ENCODE measurements at regions not wholly inside any gene's neighbourhood (a gene's known extent, or its start where the extent isn't known, plus 50 kb on each side); places are given as distances from the start of the nearest gene placed in this dataset.

DNA sequence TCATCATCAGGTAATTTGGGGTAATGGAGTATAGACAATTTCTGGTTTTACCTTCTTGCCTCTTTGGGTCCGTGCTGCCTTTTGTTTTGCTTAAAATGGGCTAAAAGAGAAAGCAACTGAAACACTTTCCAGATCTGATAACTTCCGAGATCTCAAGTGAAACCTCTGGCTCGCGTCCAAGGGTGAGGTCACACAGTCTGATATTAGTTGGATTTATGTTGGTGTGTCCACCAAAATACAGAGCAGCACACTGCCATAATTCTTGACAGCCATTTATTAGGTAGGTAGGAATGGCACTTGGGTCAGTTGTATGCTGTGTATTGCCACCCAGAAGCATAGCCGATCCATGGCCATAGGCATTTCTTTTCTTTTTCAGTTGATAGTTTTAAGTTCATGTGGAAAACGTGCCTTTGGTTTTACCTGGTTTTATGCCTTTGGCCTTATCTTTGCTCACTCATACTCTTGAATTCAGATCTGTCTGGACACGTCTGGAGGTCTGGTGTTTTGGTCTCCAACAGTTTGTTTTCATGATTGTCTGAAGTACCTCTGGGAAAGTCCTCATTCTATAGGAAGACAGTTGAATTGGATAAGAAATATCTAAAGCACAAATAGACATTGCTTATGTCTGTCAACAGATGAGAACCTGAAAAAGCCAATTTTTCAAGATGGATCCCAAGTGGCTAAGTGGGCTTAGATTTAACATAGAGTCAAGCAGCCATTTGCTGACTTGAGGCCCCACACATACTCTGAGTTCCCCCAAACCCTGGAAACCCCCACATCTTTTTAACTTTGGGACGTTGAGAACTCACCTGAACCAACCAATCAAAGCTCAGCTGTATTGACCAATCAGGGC, 320.8 kb downstream of the SOX4 start:
- TF ChIP-seq, protein P1, sequence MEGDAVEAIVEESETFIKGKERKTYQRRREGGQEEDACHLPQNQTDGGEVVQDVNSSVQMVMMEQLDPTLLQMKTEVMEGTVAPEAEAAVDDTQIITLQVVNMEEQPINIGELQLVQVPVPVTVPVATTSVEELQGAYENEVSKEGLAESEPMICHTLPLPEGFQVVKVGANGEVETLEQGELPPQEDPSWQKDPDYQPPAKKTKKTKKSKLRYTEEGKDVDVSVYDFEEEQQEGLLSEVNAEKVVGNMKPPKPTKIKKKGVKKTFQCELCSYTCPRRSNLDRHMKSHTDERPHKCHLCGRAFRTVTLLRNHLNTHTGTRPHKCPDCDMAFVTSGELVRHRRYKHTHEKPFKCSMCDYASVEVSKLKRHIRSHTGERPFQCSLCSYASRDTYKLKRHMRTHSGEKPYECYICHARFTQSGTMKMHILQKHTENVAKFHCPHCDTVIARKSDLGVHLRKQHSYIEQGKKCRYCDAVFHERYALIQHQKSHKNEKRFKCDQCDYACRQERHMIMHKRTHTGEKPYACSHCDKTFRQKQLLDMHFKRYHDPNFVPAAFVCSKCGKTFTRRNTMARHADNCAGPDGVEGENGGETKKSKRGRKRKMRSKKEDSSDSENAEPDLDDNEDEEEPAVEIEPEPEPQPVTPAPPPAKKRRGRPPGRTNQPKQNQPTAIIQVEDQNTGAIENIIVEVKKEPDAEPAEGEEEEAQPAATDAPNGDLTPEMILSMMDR (IDR thresholded peaks at IDR 0.05), result no peak
- DNase-seq (ENCODE audit: low spot score), result peak; percentile 85
- ATAC-seq (ENCODE audit: low FRiP score), result no peak

DNA sequence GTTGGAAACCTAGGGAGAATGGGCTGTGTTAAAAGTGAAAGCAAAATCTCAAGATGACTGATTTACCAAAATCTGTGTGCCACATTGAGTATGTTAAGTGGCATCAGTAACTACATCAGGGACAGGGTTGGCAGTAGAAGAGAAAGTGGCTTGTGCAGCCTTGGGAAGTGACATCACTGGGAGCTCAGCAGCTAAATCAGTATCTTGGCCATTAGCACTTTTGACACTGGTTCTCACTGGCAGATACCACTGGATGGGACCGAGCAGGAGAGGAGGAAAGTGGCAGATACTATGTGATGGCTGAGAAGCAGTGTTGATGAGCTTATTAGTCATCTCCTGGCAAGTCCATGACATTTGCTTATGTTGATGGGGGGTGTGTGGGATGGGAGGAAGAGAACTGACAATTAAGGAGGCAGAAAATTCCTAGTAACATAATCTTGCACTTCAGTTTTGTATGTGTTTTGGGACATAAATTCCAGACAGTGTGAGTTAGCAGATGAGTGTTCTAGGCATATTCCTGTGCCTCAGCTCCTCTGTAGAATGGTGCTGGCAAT, 322.2 kb downstream of the SOX4 start:
- TF ChIP-seq, protein P1 (IDR thresholded peaks at IDR 0.05), result no peak
- peak; percentile 35 for ATAC-seq (ENCODE audit: low FRiP score)
- no peak for DNase-seq (ENCODE audit: low spot score)

DNA sequence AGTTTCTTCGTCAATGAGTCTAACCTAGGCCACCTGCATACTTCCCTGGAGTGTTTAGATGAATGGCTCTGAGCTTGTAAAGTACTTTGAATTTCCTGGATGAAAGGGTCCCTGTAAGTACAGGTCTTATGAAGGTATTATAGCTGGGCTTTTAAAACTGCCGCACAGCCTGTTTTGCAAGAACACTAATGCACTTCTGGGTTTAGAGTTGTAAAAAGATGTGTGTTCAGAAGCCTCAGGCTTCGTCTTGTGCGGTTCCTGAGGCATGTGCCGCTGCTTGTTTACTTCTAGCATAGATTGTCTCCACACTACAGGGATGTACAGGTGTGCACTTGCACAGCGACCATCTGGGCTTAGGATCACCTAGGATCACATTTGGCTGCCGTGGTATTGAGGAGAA, 324.5 kb downstream of the SOX4 start:
- ATAC-seq (ENCODE audit: low FRiP score) (no peak), DNase-seq (ENCODE audit: low spot score) (no peak)
- TF ChIP-seq, protein P1 (IDR thresholded peaks at IDR 0.05), result no peak

DNA sequence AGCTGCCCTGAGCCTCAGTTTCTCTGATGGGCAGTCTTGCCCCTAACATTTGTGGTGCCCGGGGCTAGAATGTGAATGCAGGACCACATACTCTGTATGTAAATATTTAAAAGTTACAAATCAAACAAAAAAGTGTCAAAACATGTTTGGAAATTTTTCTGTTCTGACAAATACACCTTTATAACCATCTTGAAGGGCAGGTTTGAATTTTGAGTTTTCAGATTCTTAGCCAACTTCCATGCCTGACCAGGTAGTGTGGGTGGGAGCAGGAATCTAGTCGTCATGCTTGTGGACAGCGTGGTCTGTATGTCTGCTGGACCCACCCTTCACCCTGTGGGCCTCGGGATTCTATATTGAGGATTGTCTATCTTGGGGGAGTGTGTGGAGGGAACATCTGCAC, 325.1 kb downstream of the SOX4 start:
- TF ChIP-seq, protein P1 (IDR thresholded peaks at IDR 0.05), result no peak
- DNase-seq (ENCODE audit: low spot score) (no peak), ATAC-seq (ENCODE audit: low FRiP score) (no peak)

DNA sequence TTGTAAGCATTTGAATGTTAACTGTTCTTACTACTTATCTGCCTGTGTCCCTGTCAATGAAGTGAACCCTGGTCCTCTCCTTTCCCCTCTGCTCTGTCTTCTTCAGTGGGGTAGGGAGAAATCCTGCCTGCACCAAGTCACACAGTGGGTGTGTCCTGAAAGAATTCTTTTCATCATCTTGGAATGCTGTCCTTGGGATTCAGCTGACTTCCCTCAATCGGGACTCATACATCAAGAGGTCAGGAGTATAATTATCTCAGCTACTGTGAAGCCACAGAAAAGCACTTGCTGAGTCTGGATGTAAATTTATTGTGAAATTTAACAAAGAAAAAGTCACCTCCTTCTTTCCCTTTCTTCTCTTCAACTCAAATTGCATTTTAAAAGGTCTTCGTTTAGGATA, 328.5 kb downstream of the SOX4 start:
- DNase-seq (ENCODE audit: low spot score) (no peak), ATAC-seq (ENCODE audit: low FRiP score) (no peak)
- TF ChIP-seq, protein P1 (IDR thresholded peaks at IDR 0.05), result no peak

DNA sequence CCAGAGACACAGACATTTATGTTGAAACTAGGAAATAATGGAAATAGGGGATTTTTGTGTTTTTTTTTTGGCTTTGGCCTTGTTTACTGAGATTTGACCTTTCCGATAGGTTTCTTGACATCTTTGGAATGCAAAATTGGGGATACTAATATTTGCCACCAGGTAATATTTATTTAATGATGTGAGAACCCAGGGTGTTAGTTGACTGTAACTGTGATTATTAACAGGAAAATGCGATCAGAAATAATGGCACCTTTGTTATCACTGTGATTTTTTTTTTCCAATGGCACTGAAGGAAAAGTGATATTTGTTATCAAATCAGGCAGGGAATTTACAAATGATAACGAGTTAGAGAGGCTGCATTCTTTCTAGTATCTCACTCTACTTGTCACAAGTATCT, 330.5 kb downstream of the SOX4 start:
- DNase-seq (ENCODE audit: low spot score) (no peak), ATAC-seq (ENCODE audit: low FRiP score) (no peak)
- TF ChIP-seq, protein P1 (IDR thresholded peaks at IDR 0.05), result no peak

DNA sequence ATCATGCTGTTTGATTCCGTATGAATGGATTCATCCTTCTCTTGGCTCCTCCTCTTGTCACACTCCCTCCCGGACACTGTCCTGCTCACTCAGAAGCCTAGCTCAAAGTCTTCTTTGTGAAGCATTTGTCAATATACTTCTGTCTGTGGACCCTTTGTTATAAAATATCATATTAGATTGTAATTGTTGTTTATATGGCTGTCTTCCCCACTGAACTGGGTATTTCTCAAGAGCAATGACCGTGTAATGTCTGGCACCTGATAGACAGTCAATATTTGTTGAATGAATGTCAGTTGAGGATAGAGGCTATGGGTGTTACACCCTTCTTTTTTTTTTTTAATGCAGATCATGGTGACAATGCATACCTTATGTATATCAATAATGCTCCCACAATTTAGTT, 335.3 kb downstream of the SOX4 start:
- DNase-seq (ENCODE audit: low spot score) (no peak), ATAC-seq (ENCODE audit: low FRiP score) (no peak)
- TF ChIP-seq, protein P1 (IDR thresholded peaks at IDR 0.05), result no peak

All from omental fat pad (tissue), 3 donors.